Ovary (tissue), 7 donors: ENCODE measurements at regions not wholly inside any gene's neighbourhood (a gene's known extent, or its start where the extent isn't known, plus 50 kb on each side); places are given as distances from the start of the nearest gene placed in this dataset.
A peak's percentile ranks its signal among the peaks of the same experiment; 100 is the strongest.

Experiments used
- DNase-seq, 5 donors: peaks; one replicate each; pipeline ENCODE4 v3.0.0-alpha.2; 2019 to 2020
- H3K27ac ChIP-seq, 2 donors: fragments of 200-600 bp; one replicate each; pipeline versions ENCODE4 v1.5.1 to v1.8.0; 2019 to 2022
- H3K27me3 ChIP-seq: fragments of 200-600 bp; one replicate; pipeline ENCODE4 v1.8.0; 2022
- H3K36me3 ChIP-seq: fragments of 200-600 bp; sonication (generic); one replicate; pipeline ENCODE4 v1.5.1; 2019
- H3K4me1 ChIP-seq: one replicate; pipeline ENCODE4 v1.8.1; 2013; ENCODE audit warnings: mild to moderate bottlenecking, moderate library complexity; ENCODE audit not compliant: insufficient read depth
- H3K4me3 ChIP-seq: fragments of 200-600 bp; sonication (generic); one replicate; pipeline ENCODE4 v1.5.1; 2017
- H3K9me3 ChIP-seq, 2 donors: fragments of 200-600 bp in 1 of 2; sonication (generic) in 1 of 2; one replicate each; pipeline versions ENCODE4 v1.5.1 to v1.8.1; 2013 to 2019; ENCODE audit warnings: mild to moderate bottlenecking in 1 of 2, moderate library complexity in 1 of 2
- CTCF ChIP-seq, 3 donors: fragments of 450-650 bp in 2 of 3; fragments of 200-600 bp in 1 of 3; IDR thresholded peaks; one replicate each; pipeline versions ENCODE4 v1.5.1 to v1.8.0; 2016 to 2022; ENCODE audit warnings: antibody characterized with exemption in 3 of 3, mild to moderate bottlenecking in 1 of 3
- EP300 ChIP-seq: sonication (generic); formaldehyde crosslinking; IDR thresholded peaks from one replicate; pipeline ENCODE4 v1.6.1; 2017; ENCODE audit warnings: antibody characterized with exemption
- POLR2A ChIP-seq: fragments of 450-650 bp; IDR thresholded peaks from one replicate; pipeline ENCODE4 v1.6.1; 2017; ENCODE audit warnings: antibody characterized with exemption, mild to moderate bottlenecking, moderate library complexity
- WGBS, 3 donors: extraction: QIAGEN DNeasy Blood & Tissue Kit in 1 of 3; methylation state at CpG; one replicate each; pipeline versions ENCODE4 v1.1.5 to v1.1.7; 2013 to 2017; 5-methylcytosine and 5-hydroxymethylcytosine counted together
- intact Hi-C, 4 donors: fragments of 100-400 bp; cut with DNase I; formaldehyde crosslinking; loops; one replicate each; pipeline versions ENCODE4 v1.11.0 to v1.15.1; 2022 to 2023
- donor health status: DM: no; HTN: no; CAD: no; lungs with moderate emphysema.
- donor health status: DM: no; HTN: no; CAD: no.
- donor health status: Bipolar disorder and iron deficiency.
- donor health status: DM: no; HTN: no; CAD: no.
- donor health status: DM: yes; HTN: yes; CAD: no.

GRCh38 chr2:234773129-234773528 is 178.7 kb upstream of the SH3BP4 start:
- 89 to 93% (median 89%) methylated on average over 5 of the region's 5 CpGs for WGBS, 3 donors
- Histone ChIP-seq H3K9me3 (no peaks in the 10 kb centered on the region), H3K4me1 (peaks cover 7% of the 10 kb centered on the region), H3K27ac (no peak overlapping the region), H3K4me3 (no peak overlapping the region), H3K27me3 (no peaks in the 10 kb centered on the region), H3K36me3 (no peaks in the 10 kb centered on the region)
- DNase-seq = no peak
- intact Hi-C loops = no loop called here
- TF ChIP-seq EP300 (no peak), POLR2A (no peak), CTCF (IDR thresholded peaks at IDR 0.05) (no peak)

- Histone ChIP-seq H3K27me3 (no peaks in the 10 kb centered on the region), H3K36me3 (no peaks in the 10 kb centered on the region), H3K4me1 (peaks cover 7% of the 10 kb centered on the region), H3K27ac (no peak overlapping the region), H3K4me3 (no peak overlapping the region), H3K9me3 (no peaks in the 10 kb centered on the region)
- 37 to 60% (median 41%) methylated on average over 8 of the region's 8 CpGs for WGBS, 3 donors
- intact Hi-C loops = no loop called here
- TF ChIP-seq CTCF (IDR thresholded peaks at IDR 0.05) = no peak
- TF ChIP-seq EP300 = no peak
- no peak for TF ChIP-seq POLR2A
- peak in 3 of 5 donors; percentile 37 to 44 (median 42) for DNase-seq
These were observed 179.1 kb upstream of the SH3BP4 start for GRCh38 chr2:234772733-234773060.

- Histone ChIP-seq H3K27ac (no peak overlapping the region), H3K27me3 (no peaks in the 10 kb centered on the region), H3K4me3 (no peak overlapping the region), H3K4me1 (peaks cover 7% of the 10 kb centered on the region), H3K9me3 (no peaks in the 10 kb centered on the region), H3K36me3 (no peaks in the 10 kb centered on the region)
- peak in 4 of 5 donors; percentile 23 to 64 (median 58) for DNase-seq
- 20 to 22% (median 21%) methylated on average over 11 of the region's 11 CpGs for WGBS, 3 donors
- TF ChIP-seq CTCF (IDR thresholded peaks at IDR 0.05) (no peak), POLR2A (no peak), EP300 (no peak)
- intact Hi-C loops = no loop called here
These were observed 179.7 kb upstream of the SH3BP4 start for GRCh38 chr2:234771980-234772732.

GRCh38 chr2:234771176-234771575 is 180.6 kb upstream of the SH3BP4 start:
- H3K36me3 ChIP-seq = no peaks in the 10 kb centered on the region
- intact Hi-C loops = no loop called here
- H3K4me1 ChIP-seq = peaks cover 7% of the 10 kb centered on the region
- no peak for DNase-seq
- 51 to 52% (median 52%) methylated on average over 2 of the region's 2 CpGs for WGBS, 3 donors
- H3K9me3 ChIP-seq = no peaks in the 10 kb centered on the region
- no peaks in the 10 kb centered on the region for H3K27me3 ChIP-seq
- H3K27ac ChIP-seq = no peak overlapping the region
- TF ChIP-seq CTCF (IDR thresholded peaks at IDR 0.05) (no peak), POLR2A (no peak), EP300 (no peak)
- H3K4me3 ChIP-seq = no peak overlapping the region
